ENCODE measurements at regions not wholly inside any gene's neighbourhood (a gene's known extent, or its start where the extent isn't known, plus 50 kb on each side); places are given as distances from the start of the nearest gene placed in this dataset.

- ChIA-PET POLR2A (no interaction called here), CTCF (interaction anchor here (1.0 to 1.1 kb wide), 2 partner anchors 58 to 445 kb away, joined by 3 to 4 read pairs; no protein-coding TSS in a partner anchor)
- H3K4me2 ChIP-seq, result no peak overlapping the region
- no peaks in the 10 kb centered on the region for H3K9me3 ChIP-seq
- TF ChIP-seq SMC3 (IDR thresholded peaks at IDR 0.05; ENCODE audit: low read depth, low read length) (no peak), MEF2A (IDR thresholded peaks at IDR 0.05; ENCODE audit: borderline replicate concordance, low read depth) (no peak), ELF1 (IDR thresholded peaks at IDR 0.05) (no peak), YY1 (IDR thresholded peaks at IDR 0.05; ENCODE audit: low read depth) (no peak), SIN3A (IDR thresholded peaks at IDR 0.05; ENCODE audit: borderline replicate concordance, low read depth, low read length) (no peak), MXI1 (IDR thresholded peaks at IDR 0.05; ENCODE audit: low read depth, low read length) (no peak), RXRA (IDR thresholded peaks at IDR 0.05; ENCODE audit: borderline replicate concordance, low read depth) (no peak), FOSL2 (IDR thresholded peaks at IDR 0.05; ENCODE audit: borderline replicate concordance, low read depth) (no peak), RFX5 (IDR thresholded peaks at IDR 0.05; ENCODE audit: low read length) (no peak), TEAD4 (IDR thresholded peaks at IDR 0.05; ENCODE audit: borderline replicate concordance, insufficient read depth) (no peak), CHD2 (IDR thresholded peaks at IDR 0.05; ENCODE audit: low read length, partially characterized antibody) (no peak), GABPA (IDR thresholded peaks at IDR 0.05; ENCODE audit: low read depth) (no peak), TCF12 (IDR thresholded peaks at IDR 0.05) (no peak), NRF1 (IDR thresholded peaks at IDR 0.05; ENCODE audit: low read depth, low read length) (no peak), PBX3 (IDR thresholded peaks at IDR 0.05) (no peak), TAF1 (IDR thresholded peaks at IDR 0.05; ENCODE audit: borderline replicate concordance, low read depth, low read length) (no peak)
- TF ChIP-seq, protein P1, sequence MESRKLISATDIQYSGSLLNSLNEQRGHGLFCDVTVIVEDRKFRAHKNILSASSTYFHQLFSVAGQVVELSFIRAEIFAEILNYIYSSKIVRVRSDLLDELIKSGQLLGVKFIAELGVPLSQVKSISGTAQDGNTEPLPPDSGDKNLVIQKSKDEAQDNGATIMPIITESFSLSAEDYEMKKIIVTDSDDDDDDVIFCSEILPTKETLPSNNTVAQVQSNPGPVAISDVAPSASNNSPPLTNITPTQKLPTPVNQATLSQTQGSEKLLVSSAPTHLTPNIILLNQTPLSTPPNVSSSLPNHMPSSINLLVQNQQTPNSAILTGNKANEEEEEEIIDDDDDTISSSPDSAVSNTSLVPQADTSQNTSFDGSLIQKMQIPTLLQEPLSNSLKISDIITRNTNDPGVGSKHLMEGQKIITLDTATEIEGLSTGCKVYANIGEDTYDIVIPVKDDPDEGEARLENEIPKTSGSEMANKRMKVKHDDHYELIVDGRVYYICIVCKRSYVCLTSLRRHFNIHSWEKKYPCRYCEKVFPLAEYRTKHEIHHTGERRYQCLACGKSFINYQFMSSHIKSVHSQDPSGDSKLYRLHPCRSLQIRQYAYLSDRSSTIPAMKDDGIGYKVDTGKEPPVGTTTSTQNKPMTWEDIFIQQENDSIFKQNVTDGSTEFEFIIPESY (IDR thresholded peaks at IDR 0.05; ENCODE audit: borderline replicate concordance, low read depth), result no peak
- TF ChIP-seq, protein P2, sequence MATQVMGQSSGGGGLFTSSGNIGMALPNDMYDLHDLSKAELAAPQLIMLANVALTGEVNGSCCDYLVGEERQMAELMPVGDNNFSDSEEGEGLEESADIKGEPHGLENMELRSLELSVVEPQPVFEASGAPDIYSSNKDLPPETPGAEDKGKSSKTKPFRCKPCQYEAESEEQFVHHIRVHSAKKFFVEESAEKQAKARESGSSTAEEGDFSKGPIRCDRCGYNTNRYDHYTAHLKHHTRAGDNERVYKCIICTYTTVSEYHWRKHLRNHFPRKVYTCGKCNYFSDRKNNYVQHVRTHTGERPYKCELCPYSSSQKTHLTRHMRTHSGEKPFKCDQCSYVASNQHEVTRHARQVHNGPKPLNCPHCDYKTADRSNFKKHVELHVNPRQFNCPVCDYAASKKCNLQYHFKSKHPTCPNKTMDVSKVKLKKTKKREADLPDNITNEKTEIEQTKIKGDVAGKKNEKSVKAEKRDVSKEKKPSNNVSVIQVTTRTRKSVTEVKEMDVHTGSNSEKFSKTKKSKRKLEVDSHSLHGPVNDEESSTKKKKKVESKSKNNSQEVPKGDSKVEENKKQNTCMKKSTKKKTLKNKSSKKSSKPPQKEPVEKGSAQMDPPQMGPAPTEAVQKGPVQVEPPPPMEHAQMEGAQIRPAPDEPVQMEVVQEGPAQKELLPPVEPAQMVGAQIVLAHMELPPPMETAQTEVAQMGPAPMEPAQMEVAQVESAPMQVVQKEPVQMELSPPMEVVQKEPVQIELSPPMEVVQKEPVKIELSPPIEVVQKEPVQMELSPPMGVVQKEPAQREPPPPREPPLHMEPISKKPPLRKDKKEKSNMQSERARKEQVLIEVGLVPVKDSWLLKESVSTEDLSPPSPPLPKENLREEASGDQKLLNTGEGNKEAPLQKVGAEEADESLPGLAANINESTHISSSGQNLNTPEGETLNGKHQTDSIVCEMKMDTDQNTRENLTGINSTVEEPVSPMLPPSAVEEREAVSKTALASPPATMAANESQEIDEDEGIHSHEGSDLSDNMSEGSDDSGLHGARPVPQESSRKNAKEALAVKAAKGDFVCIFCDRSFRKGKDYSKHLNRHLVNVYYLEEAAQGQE (IDR thresholded peaks at IDR 0.05; ENCODE audit: low read depth, low read length), result no peak
- TF ChIP-seq, protein P3, sequence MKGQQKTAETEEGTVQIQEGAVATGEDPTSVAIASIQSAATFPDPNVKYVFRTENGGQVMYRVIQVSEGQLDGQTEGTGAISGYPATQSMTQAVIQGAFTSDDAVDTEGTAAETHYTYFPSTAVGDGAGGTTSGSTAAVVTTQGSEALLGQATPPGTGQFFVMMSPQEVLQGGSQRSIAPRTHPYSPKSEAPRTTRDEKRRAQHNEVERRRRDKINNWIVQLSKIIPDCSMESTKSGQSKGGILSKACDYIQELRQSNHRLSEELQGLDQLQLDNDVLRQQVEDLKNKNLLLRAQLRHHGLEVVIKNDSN (IDR thresholded peaks at IDR 0.05; ENCODE audit: borderline replicate concordance, low read depth), result no peak
- DNase-seq, result no peak
- H3K9ac ChIP-seq, result no peak overlapping the region
- no peak overlapping the region for H2AFZ ChIP-seq (ENCODE audit: low read depth)
- H3K27ac ChIP-seq (ENCODE audit: low read depth in 2 of 2, low read length in 1 of 2), result no peak overlapping the region
- no peaks in the 10 kb centered on the region for H3F3A ChIP-seq (replicated peaks; ENCODE audit: insufficient read depth)
- H3K79me2 ChIP-seq (ENCODE audit: insufficient read depth), result no peaks in the 10 kb centered on the region
- WGBS (ENCODE audit: low lambda C conversion rate), result 95% methylated on average over 9 of the region's 9 CpGs
- no peak overlapping the region for H3K4me3 ChIP-seq (ENCODE audit: low read depth in 2 of 2, low read length in 1 of 2)
- no peaks in the 10 kb centered on the region for H4K20me1 ChIP-seq (ENCODE audit: insufficient read depth)
- H3K36me3 ChIP-seq (replicated peaks in 1 of 2; ENCODE audit: control insufficient read depth in 1 of 2, insufficient read depth in 2 of 2, low read length in 1 of 2), result no peaks in the 10 kb centered on the region
- no peaks in the 10 kb centered on the region for H3K4me1 ChIP-seq (ENCODE audit: control insufficient read depth in 1 of 2, insufficient read depth in 2 of 2, low read depth in 1 of 2, low read length in 1 of 2)
- no peaks in the 10 kb centered on the region for H3K9me2 ChIP-seq
- H3K27me3 ChIP-seq (ENCODE audit: insufficient read depth), result no peaks in the 10 kb centered on the region
Observed at GRCh38 chr5:142210011-142210410, 101.4 kb downstream of the NDFIP1 start.

All from SK-N-SH (cell line).